H1 (cell line): ENCODE measurements at regions not wholly inside any gene's neighbourhood (a gene's known extent, or its start where the extent isn't known, plus 50 kb on each side); places are given as distances from the start of the nearest gene placed in this dataset.

Experiments
- CTCF ChIA-PET: fragments of 300-600 bp; sonication (Branson Sonifier 250); formaldehyde crosslinking; loops from one replicate; lab custom pipeline; 2021; ENCODE audit not compliant: partially characterized antibody; lab: Charles Lee
- POLR2A ChIA-PET: fragments of 300-600 bp; sonication (Branson Sonifier 250); formaldehyde crosslinking; loops from one replicate; lab custom pipeline; 2021; ENCODE audit warnings: inconsistent platforms; ENCODE audit not compliant: partially characterized antibody; lab: Charles Lee
- DNase-seq, 2 experiments: peaks; one replicate each; pipeline versions ENCODE4 v3.0.0 to v3.0.0-alpha.2; 2010 to 2022; ENCODE audit warnings: low spot score in 2 of 2, low read depth in 1 of 2, mixed read lengths in 1 of 2
- FAIRE-seq: peaks from 2 replicates; lab custom pipeline; 2011; peaks lifted over from hg19 to GRCh38; lab: Jason Lieb, UNC
- H2AFZ ChIP-seq: 2 replicates; pipeline ENCODE4 v1.8.1; 2012; ENCODE audit warnings: low read length, inconsistent platforms
- H2AK5ac ChIP-seq: 2 replicates; pipeline ENCODE4 v1.6.1; 2013; ENCODE audit warnings: low read depth, low read length
- H2BK120ac ChIP-seq: replicated peaks from 2 replicates; pipeline ENCODE3; 2013; ENCODE audit warnings: low read depth, low read length, inconsistent platforms
- H2BK12ac ChIP-seq: 2 replicates; pipeline ENCODE4 v1.6.1; 2013; ENCODE audit warnings: low read depth, low read length
- H2BK15ac ChIP-seq: 2 replicates; pipeline ENCODE4 v1.6.1; 2013; ENCODE audit warnings: low read length
- H2BK20ac ChIP-seq: 2 replicates; pipeline ENCODE4 v1.6.1; 2013; ENCODE audit warnings: low read length
- H2BK5ac ChIP-seq: 2 replicates; pipeline ENCODE4 v1.6.1; 2013; ENCODE audit warnings: low read depth, low read length
- H3K14ac ChIP-seq: 2 replicates; pipeline ENCODE4 v1.6.1; 2013; ENCODE audit warnings: inconsistent platforms; ENCODE audit not compliant: insufficient read length
- H3K18ac ChIP-seq: 2 replicates; pipeline ENCODE4 v1.6.1; 2013; ENCODE audit warnings: low read length; ENCODE audit errors: extremely low read depth
- H3K23ac ChIP-seq: 2 replicates; pipeline ENCODE4 v1.6.1; 2013; ENCODE audit warnings: inconsistent platforms; ENCODE audit not compliant: insufficient read length
- H3K23me2 ChIP-seq: 2 replicates; pipeline ENCODE4 v1.6.1; 2013; ENCODE audit warnings: low read depth, low read length
- H3K27ac ChIP-seq: 2 replicates; pipeline ENCODE4 v1.6.1; 2011; ENCODE audit warnings: low read depth, low read length, inconsistent platforms
- H3K27me3 ChIP-seq, 4 experiments: replicated peaks in 1 of 4; 1 replicate in 1 of 4; 2 replicates in 3 of 4; pipeline versions ENCODE4 v1.6.1 to v1.8.1; 2011 to 2013; ENCODE audit warnings: low read length in 3 of 4, mild to moderate bottlenecking in 3 of 4, inconsistent platforms in 2 of 4, mixed read lengths in 2 of 4, moderate library complexity in 1 of 4; ENCODE audit not compliant: control insufficient read depth in 3 of 4, insufficient read depth in 3 of 4; ENCODE audit errors: extremely low read depth in 1 of 4
- H3K36me3 ChIP-seq, 4 experiments: 2 replicates each; pipeline versions ENCODE4 v1.6.1 to v1.8.1; 2011 to 2013; ENCODE audit warnings: mild to moderate bottlenecking in 4 of 4, low read length in 3 of 4, moderate library complexity in 2 of 4, control low read depth in 1 of 4, inconsistent platforms in 1 of 4; ENCODE audit not compliant: insufficient read depth in 4 of 4, control insufficient read depth in 2 of 4
- H3K4ac ChIP-seq: replicated peaks from 2 replicates; pipeline ENCODE3; 2013; ENCODE audit warnings: low read length, low read depth, mixed read lengths, inconsistent platforms; ENCODE audit not compliant: insufficient read length
- H3K4me1 ChIP-seq, 4 experiments: replicated peaks in 1 of 4; 1 replicate in 1 of 4; 2 replicates in 3 of 4; pipeline versions ENCODE4 v1.6.1 to v1.8.1; 2011 to 2013; ENCODE audit warnings: low read length in 3 of 4, inconsistent platforms in 2 of 4, mixed read lengths in 1 of 4; ENCODE audit not compliant: insufficient read depth in 4 of 4, control insufficient read depth in 3 of 4
- H3K4me2 ChIP-seq, 2 experiments: 2 replicates each; pipeline versions ENCODE4 v1.6.1 to v1.8.1; 2011 to 2013; ENCODE audit warnings: low read depth in 2 of 2, low read length in 2 of 2, control low read depth in 1 of 2, inconsistent platforms in 1 of 2, mild to moderate bottlenecking in 1 of 2; ENCODE audit not compliant: insufficient read depth in 1 of 2
- H3K4me3 ChIP-seq, 4 experiments: fragments of 200-600, 300-600 bp in 1 of 4; sonication (generic), shearing (Covaris generic), sonication (Bioruptor Twin) in 1 of 4; 2 replicates each; pipeline versions ENCODE4 v1.5.1 to v1.8.1; 2011 to 2016; ENCODE audit warnings: low read length in 4 of 4, low read depth in 3 of 4, control low read depth in 2 of 4, inconsistent platforms in 2 of 4, mild to moderate bottlenecking in 2 of 4, mixed read lengths in 1 of 4, moderate library complexity in 1 of 4; ENCODE audit not compliant: insufficient read depth in 2 of 4; ENCODE audit errors: extremely low read depth in 1 of 4
- H3K56ac ChIP-seq: replicated peaks from 2 replicates; pipeline ENCODE3; 2013; ENCODE audit warnings: low read depth, mild to moderate bottlenecking, mixed read lengths, low read length, inconsistent platforms; ENCODE audit not compliant: insufficient read length
- H3K79me1 ChIP-seq: 2 replicates; pipeline ENCODE4 v1.6.1; 2013; ENCODE audit warnings: low read depth, low read length, control low read depth
- H3K79me2 ChIP-seq, 2 experiments: 2 replicates each; pipeline versions ENCODE4 v1.6.1 to v1.8.1; 2012 to 2013; ENCODE audit warnings: low read length in 2 of 2, mild to moderate bottlenecking in 2 of 2, inconsistent platforms in 1 of 2; ENCODE audit not compliant: insufficient read depth in 2 of 2, control insufficient read depth in 1 of 2
- H3K9ac ChIP-seq, 4 experiments: replicated peaks in 1 of 4; 1 replicate in 1 of 4; 2 replicates in 3 of 4; pipeline versions ENCODE4 v1.6.1 to v1.8.1; 2011 to 2013; ENCODE audit warnings: low read depth in 3 of 4, low read length in 3 of 4, control low read depth in 2 of 4, mild to moderate bottlenecking in 2 of 4, moderate library complexity in 2 of 4, inconsistent platforms in 1 of 4; ENCODE audit errors: extremely low read depth in 1 of 4
- H3K9me3 ChIP-seq, 2 experiments: 2 replicates each; pipeline versions ENCODE4 v1.6.1 to v1.8.1; 2012 to 2013; ENCODE audit warnings: mild to moderate bottlenecking in 2 of 2, moderate library complexity in 2 of 2, control low read depth in 1 of 2, inconsistent platforms in 1 of 2, low read depth in 1 of 2, low read length in 1 of 2, mixed read lengths in 1 of 2; ENCODE audit not compliant: insufficient read depth in 2 of 2
- H4K20me1 ChIP-seq, 2 experiments: replicated peaks in 1 of 2; 2 replicates each; pipeline versions ENCODE3 to v1.8.1; 2011 to 2013; ENCODE audit warnings: inconsistent platforms in 2 of 2, low read length in 2 of 2, mild to moderate bottlenecking in 1 of 2; ENCODE audit not compliant: insufficient read depth in 2 of 2, control insufficient read depth in 1 of 2
- H4K5ac ChIP-seq: 2 replicates; pipeline ENCODE4 v1.6.1; 2013; ENCODE audit warnings: low read length, low read depth, mixed read lengths, inconsistent platforms; ENCODE audit not compliant: insufficient read length
- H4K8ac ChIP-seq: 2 replicates; pipeline ENCODE4 v1.8.0; 2013; ENCODE audit warnings: mild to moderate bottlenecking, moderate library complexity, low read length, inconsistent platforms; ENCODE audit not compliant: insufficient read depth; ENCODE audit errors: extremely low read depth
- H4K91ac ChIP-seq: replicated peaks from 2 replicates; pipeline ENCODE3; 2013; ENCODE audit warnings: low read length, mixed read lengths, inconsistent platforms; ENCODE audit not compliant: insufficient read length
- BACH1 ChIP-seq: IDR thresholded peaks from 2 replicates; pipeline ENCODE4 v1.6.1; 2012; ENCODE audit warnings: low read length, improper control_type of control experiment
- E2F6 ChIP-seq: IDR thresholded peaks from 2 replicates; pipeline ENCODE4 v1.6.1; 2012; ENCODE audit warnings: inconsistent platforms
- RBBP5 ChIP-seq: IDR thresholded peaks from 2 replicates; pipeline ENCODE4 v1.7.1; 2012; ENCODE audit warnings: low read depth, mild to moderate bottlenecking, inconsistent platforms, low read length, moderate library complexity, borderline replicate concordance
- WGBS, 2 experiments: shearing (Covaris generic) in 1 of 2; methylation state at CpG; one replicate each; pipeline versions ENCODE4 v1.1.6 to v1.1.7; 2013 to 2015; ENCODE audit warnings: low lambda C conversion rate in 2 of 2, mixed read lengths in 2 of 2, inconsistent platforms in 1 of 2, low coverage in 1 of 2, missing lambda C conversion rate in 1 of 2; ENCODE audit not compliant: insufficient replicate concordance in 2 of 2, insufficient coverage in 1 of 2, insufficient read length in 1 of 2; ENCODE audit errors: extremely low coverage in 1 of 2, missing lambda C conversion rate in 1 of 2; 5-methylcytosine and 5-hydroxymethylcytosine counted together

GRCh38 chr2:152846697-152847470 lies 128.5 kb downstream of the ARL6IP6 start:
- no peak overlapping the region for H3K23ac ChIP-seq
- FAIRE-seq (no peak), DNase-seq (no peak)
- H4K8ac ChIP-seq: no peak overlapping the region
- H2BK15ac ChIP-seq: no peak overlapping the region
- H3K36me3 ChIP-seq: no peaks in the 10 kb centered on the region
- H3K4me1 ChIP-seq: peaks cover 0 to 3% (median 1%) of the 10 kb centered on the region in 4 experiments; a peak in 2 of 7 replicates
- no peak overlapping the region for H3K9ac ChIP-seq
- no peak overlapping the region for H3K18ac ChIP-seq
- no peaks in the 10 kb centered on the region; a peak in 1 of 7 replicates for H3K27me3 ChIP-seq
- H3K4ac ChIP-seq: no peak overlapping the region
- H3K4me3 ChIP-seq: no peak overlapping the region
- H2BK120ac ChIP-seq: no peak overlapping the region
- no peak overlapping the region for H2BK5ac ChIP-seq
- no peak overlapping the region for H2BK12ac ChIP-seq
- TF ChIP-seq RBBP5 (no peak), E2F6 (no peak), BACH1 (peak; percentile 74)
- no peak overlapping the region for H3K4me2 ChIP-seq
- H3K23me2 ChIP-seq: no peaks in the 10 kb centered on the region
- no peaks in the 10 kb centered on the region for H3K9me3 ChIP-seq
- no peak overlapping the region for H4K5ac ChIP-seq
- no peak overlapping the region for H2AFZ ChIP-seq
- no peaks in the 10 kb centered on the region for H4K20me1 ChIP-seq
- no peaks in the 10 kb centered on the region for H3K79me1 ChIP-seq
- CTCF ChIA-PET: interaction anchor here (0.8 to 5.5 kb wide), 4 partner anchors 10 to 24 kb away, joined by 3 to 41 read pairs (median 6); no protein-coding TSS in a partner anchor
- no peak overlapping the region for H3K27ac ChIP-seq
- H3K79me2 ChIP-seq: no peaks in the 10 kb centered on the region
- H3K56ac ChIP-seq: no peak overlapping the region
- H2AK5ac ChIP-seq: no peak overlapping the region
- 94% methylated on average over 7 of the region's 7 CpGs; no CpG with 5 or more reads in 1 of the 2 experiments for WGBS, 2 experiments
- H4K91ac ChIP-seq: no peak overlapping the region
- POLR2A ChIA-PET: no interaction called here
- H3K14ac ChIP-seq: no peak overlapping the region
- H2BK20ac ChIP-seq: no peak overlapping the region
